Nephron progenitor cell (in vitro differentiated cells): ENCODE measurements at regions not wholly inside any gene's neighbourhood (a gene's known extent, or its start where the extent isn't known, plus 50 kb on each side); places are given as distances from the start of the nearest gene placed in this dataset.

Source experiments
- DNase-seq: peaks from one replicate; pipeline ENCODE4 v3.0.0; 2021
- H3K27ac Mint-ChIP-seq: 2 replicates; pipeline ENCODE4 v1.8.0; 2021; ENCODE audit warnings: mild to moderate bottlenecking, moderate library complexity, mixed read lengths
- H3K27me3 Mint-ChIP-seq: 2 replicates; pipeline ENCODE4 v1.8.0; 2021; ENCODE audit warnings: mild to moderate bottlenecking, low read depth, mixed read lengths; ENCODE audit not compliant: poor library complexity
- H3K36me3 Mint-ChIP-seq: 2 replicates; pipeline ENCODE4 v1.8.0; 2021; ENCODE audit warnings: low read depth, mixed read lengths
- H3K4me1 Mint-ChIP-seq: 2 replicates; pipeline ENCODE4 v1.8.0; 2021; ENCODE audit warnings: mixed read lengths
- H3K4me3 Mint-ChIP-seq: 2 replicates; pipeline ENCODE4 v1.8.0; 2021; ENCODE audit warnings: mild to moderate bottlenecking, moderate library complexity, mixed read lengths
- H3K9me3 Mint-ChIP-seq: 2 replicates; pipeline ENCODE4 v1.8.0; 2021; ENCODE audit warnings: mild to moderate bottlenecking, moderate library complexity, mixed read lengths
- CTCF ChIP-seq: fragments of 200-600 bp; sonication (generic); IDR thresholded peaks from 2 replicates; pipeline ENCODE4 v1.5.0; 2021; ENCODE audit warnings: antibody characterized with exemption

GRCh38 chr1:213659580-213660547, 327.9 kb upstream of the PROX1 start:
- Mint-ChIP-seq H3K9me3 (no peaks in the 10 kb centered on the region), H3K4me3 (no peak overlapping the region), H3K4me1 (peaks cover 13% of the 10 kb centered on the region), H3K27me3 (peaks cover 10% of the 10 kb centered on the region), H3K36me3 (no peaks in the 10 kb centered on the region), H3K27ac (no peak overlapping the region)
- DNase-seq = no peak
- TF ChIP-seq CTCF = no peak

- TF ChIP-seq CTCF = no peak
- no peak for DNase-seq
- peaks cover 10% of the 10 kb centered on the region for H3K27me3 Mint-ChIP-seq
These were observed 326.5 kb upstream of the PROX1 start for GRCh38 chr1:213661302-213661701.

GRCh38 chr1:213666113-213666512, 321.7 kb upstream of the PROX1 start:
- Mint-ChIP-seq H3K9me3 (peaks cover 4% of the 10 kb centered on the region), H3K36me3 (no peaks in the 10 kb centered on the region), H3K27me3 (peaks cover 11% of the 10 kb centered on the region), H3K27ac (no peak overlapping the region), H3K4me1 (peaks cover 16% of the 10 kb centered on the region), H3K4me3 (no peak overlapping the region)
- no peak for DNase-seq
- TF ChIP-seq CTCF = no peak

More at GRCh38 chr1:213661302-213661701, 326.5 kb upstream of the PROX1 start:
- Mint-ChIP-seq H3K9me3 (no peaks in the 10 kb centered on the region), H3K36me3 (no peaks in the 10 kb centered on the region), H3K4me3 (no peak overlapping the region), H3K4me1 (peaks cover 13% of the 10 kb centered on the region), H3K27ac (no peak overlapping the region)

GRCh38 chr1:213666922-213667321, 320.9 kb upstream of the PROX1 start:
- no peak for DNase-seq
- Mint-ChIP-seq H3K4me1 (peaks cover 11% of the 10 kb centered on the region), H3K9me3 (peaks cover 4% of the 10 kb centered on the region), H3K36me3 (no peaks in the 10 kb centered on the region), H3K4me3 (no peak overlapping the region), H3K27ac (no peak overlapping the region), H3K27me3 (peaks cover 11% of the 10 kb centered on the region)
- no peak for TF ChIP-seq CTCF

GRCh38 chr1:213669512-213669911, 318.3 kb upstream of the PROX1 start:
- DNase-seq = no peak
- no peak for TF ChIP-seq CTCF
- H3K27ac Mint-ChIP-seq = no peak overlapping the region
- H3K4me3 Mint-ChIP-seq = no peak overlapping the region
- H3K4me1 Mint-ChIP-seq = peaks cover 6% of the 10 kb centered on the region
- H3K36me3 Mint-ChIP-seq = no peaks in the 10 kb centered on the region
- peaks cover 3% of the 10 kb centered on the region for H3K27me3 Mint-ChIP-seq
- peaks cover 6% of the 10 kb centered on the region for H3K9me3 Mint-ChIP-seq
